GM23248 (cell line): ENCODE measurements at regions not wholly inside any gene's neighbourhood (a gene's known extent, or its start where the extent isn't known, plus 50 kb on each side); places are given as distances from the start of the nearest gene placed in this dataset.
"Not testable (repeated sequence)": the region's sequence is repeated elsewhere in the genome, so short reads cannot be mapped to it uniquely, and the experiment has no call there.

Experiments used
- DNase-seq: peaks from one replicate; pipeline ENCODE4 v3.0.0-alpha.2; 2015
- H2AFZ ChIP-seq: fragments of 200-600 bp; sonication (generic); 2 replicates; pipeline ENCODE4 v1.6.1; 2016; ENCODE audit warnings: antibody characterized with exemption
- H3F3A ChIP-seq: fragments of 200-600 bp; sonication (generic); 2 replicates; pipeline ENCODE4 v1.6.1; 2016; ENCODE audit warnings: mild to moderate bottlenecking, antibody characterized with exemption, mixed run types; ENCODE audit not compliant: insufficient read depth
- H3K27ac ChIP-seq: fragments of 200-600 bp; sonication (generic); 2 replicates; pipeline ENCODE4 v1.5.1; 2016; ENCODE audit warnings: mild to moderate bottlenecking
- H3K27me3 ChIP-seq: fragments of 200-600 bp; sonication (generic); replicated peaks from 2 replicates; pipeline ENCODE4 v1.6.1; 2016; ENCODE audit warnings: mild to moderate bottlenecking; ENCODE audit not compliant: insufficient read depth
- H3K36me3 ChIP-seq: fragments of 200-600 bp; sonication (generic); 2 replicates; pipeline ENCODE4 v1.6.1; 2016; ENCODE audit warnings: low read depth, mild to moderate bottlenecking
- H3K4me1 ChIP-seq: fragments of 200-600 bp; sonication (generic); 2 replicates; pipeline ENCODE4 v1.6.1; 2016; ENCODE audit warnings: mild to moderate bottlenecking; ENCODE audit not compliant: insufficient read depth
- H3K4me2 ChIP-seq: fragments of 200-600 bp; sonication (generic); one replicate; pipeline ENCODE4 v1.6.1; 2016; ENCODE audit warnings: mild to moderate bottlenecking; ENCODE audit not compliant: unreplicated experiment
- H3K4me3 ChIP-seq: fragments of 200-600 bp; sonication (generic); 2 replicates; pipeline ENCODE4 v1.5.1; 2016; ENCODE audit warnings: mild to moderate bottlenecking
- H3K79me2 ChIP-seq: fragments of 200-600 bp; sonication (generic); 2 replicates; pipeline ENCODE4 v1.6.1; 2016; ENCODE audit warnings: mild to moderate bottlenecking; ENCODE audit not compliant: insufficient read depth
- H3K9ac ChIP-seq: fragments of 200-600 bp; sonication (generic); 2 replicates; pipeline ENCODE4 v1.6.1; 2016; ENCODE audit warnings: mild to moderate bottlenecking
- H3K9me2 ChIP-seq: fragments of 200-600 bp; sonication (generic); 2 replicates; pipeline ENCODE4 v1.6.1; 2016; ENCODE audit warnings: mixed run types, mild to moderate bottlenecking, moderate library complexity; ENCODE audit not compliant: insufficient read depth
- H3K9me3 ChIP-seq: fragments of 200-600 bp; sonication (generic); one replicate; pipeline ENCODE4 v1.6.1; 2017; ENCODE audit warnings: low read depth
- H4K20me1 ChIP-seq: fragments of 200-600 bp; sonication (generic); 2 replicates; pipeline ENCODE4 v1.6.0; 2016; ENCODE audit not compliant: insufficient read depth
- EZH2 ChIP-seq: fragments of 200-600 bp; sonication (generic); IDR thresholded peaks from 2 replicates; pipeline ENCODE4 v1.6.1; 2018; ENCODE audit warnings: antibody characterized with exemption, mild to moderate bottlenecking; ENCODE audit not compliant: insufficient read depth, poor library complexity, severe bottlenecking
- EZH2phosphoT487 ChIP-seq: fragments of 200-600 bp; sonication (generic); IDR thresholded peaks from 2 replicates; pipeline ENCODE4 v1.6.1; 2018; ENCODE audit warnings: antibody characterized with exemption, moderate library complexity, mild to moderate bottlenecking, low read depth; ENCODE audit not compliant: insufficient read depth
- WGBS, 2 experiments: methylation state at CpG; one replicate each; pipeline ENCODE4 v1.1.6; 2015 to 2017; ENCODE audit warnings: low lambda C conversion rate in 2 of 2, low coverage in 1 of 2; ENCODE audit errors: missing lambda C conversion rate in 2 of 2; 5-methylcytosine and 5-hydroxymethylcytosine counted together
- in situ Hi-C: fragments of 300-500 bp; cut with MboI; formaldehyde crosslinking; loops from 2 replicates; pipeline ENCODE4 v1.15.0; 2020

- TF ChIP-seq EZH2phosphoT487 = no peak
- TF ChIP-seq EZH2 = no peak
- no peak for DNase-seq
- H3K27ac ChIP-seq = no peak overlapping the region
- 81 to 92% methylated on average over 5 of the region's 5 CpGs for WGBS, 2 experiments
- no peaks in the 10 kb centered on the region for H4K20me1 ChIP-seq
- H3K79me2 ChIP-seq = no peaks in the 10 kb centered on the region
- H3F3A ChIP-seq = no peaks in the 10 kb centered on the region
- H3K9me2 ChIP-seq = no peaks in the 10 kb centered on the region
- H3K4me3 ChIP-seq = no peak overlapping the region
- H3K4me1 ChIP-seq = no peaks in the 10 kb centered on the region
- no peaks in the 10 kb centered on the region for H3K9me3 ChIP-seq
- no peaks in the 10 kb centered on the region for H3K27me3 ChIP-seq
- no peak overlapping the region for H2AFZ ChIP-seq
- H3K36me3 ChIP-seq = no peaks in the 10 kb centered on the region
- in situ Hi-C loops = no loop called here
- H3K9ac ChIP-seq = no peak overlapping the region
- H3K4me2 ChIP-seq = no peak overlapping the region
These were observed 191.4 kb upstream of the CDH5 start for GRCh38 chr16:66175058-66175457.

- H3F3A ChIP-seq, H3K27ac ChIP-seq, H4K20me1 ChIP-seq, H3K4me2 ChIP-seq, H2AFZ ChIP-seq, H3K4me1 ChIP-seq, H3K9me2 ChIP-seq, H3K27me3 ChIP-seq, H3K36me3 ChIP-seq, H3K9ac ChIP-seq, H3K9me3 ChIP-seq, DNase-seq, H3K4me3 ChIP-seq, H3K79me2 ChIP-seq, in situ Hi-C loops: not testable (repeated sequence)
- 90 to 91% methylated on average over 10 of the region's 10 CpGs for WGBS, 2 experiments
These were observed 192.7 kb upstream of the CDH5 start for GRCh38 chr16:66173796-66174195.

GRCh38 chr16:66173181-66173580 lies 193.3 kb upstream of the CDH5 start:
- H3K79me2 ChIP-seq, H3K9ac ChIP-seq, H3K27ac ChIP-seq, H2AFZ ChIP-seq, H3K27me3 ChIP-seq, H3K9me3 ChIP-seq, H3K4me3 ChIP-seq, H3F3A ChIP-seq, H3K9me2 ChIP-seq, in situ Hi-C loops, H3K36me3 ChIP-seq, H4K20me1 ChIP-seq, H3K4me1 ChIP-seq, H3K4me2 ChIP-seq, DNase-seq: not testable (repeated sequence)
- WGBS, 2 experiments = 68 to 81% methylated on average over 6 of the region's 6 CpGs

GRCh38 chr16:66172463-66172862 lies 194.0 kb upstream of the CDH5 start:
- Histone ChIP-seq H3F3A (no peaks in the 10 kb centered on the region), H3K27ac (no peak overlapping the region)
- in situ Hi-C loops = no loop called here

GRCh38 chr16:66171578-66171977 lies 194.9 kb upstream of the CDH5 start:
- H3K4me2 ChIP-seq = no peak overlapping the region
- no peak overlapping the region for H3K4me3 ChIP-seq
- no peaks in the 10 kb centered on the region for H3K79me2 ChIP-seq
- WGBS, 2 experiments = 78 to 90% methylated on average over 3 of the region's 3 CpGs
- no peaks in the 10 kb centered on the region for H3K4me1 ChIP-seq
- no peaks in the 10 kb centered on the region for H3K9me2 ChIP-seq
- no peaks in the 10 kb centered on the region for H3K36me3 ChIP-seq
- no peak for TF ChIP-seq EZH2
- no peaks in the 10 kb centered on the region for H3K9me3 ChIP-seq
- no peaks in the 10 kb centered on the region for H4K20me1 ChIP-seq
- H3F3A ChIP-seq = no peaks in the 10 kb centered on the region
- in situ Hi-C loops = no loop called here
- no peak overlapping the region for H3K9ac ChIP-seq
- H3K27me3 ChIP-seq = no peaks in the 10 kb centered on the region
- no peak overlapping the region for H2AFZ ChIP-seq
- no peak overlapping the region for H3K27ac ChIP-seq
- no peak for DNase-seq

More at GRCh38 chr16:66172463-66172862, 194.0 kb upstream of the CDH5 start:
- Histone ChIP-seq H3K4me2 (no peak overlapping the region), H3K4me3 (no peak overlapping the region), H3K27me3 (no peaks in the 10 kb centered on the region), H3K4me1 (no peaks in the 10 kb centered on the region), H3K9ac (no peak overlapping the region), H3K9me3 (no peaks in the 10 kb centered on the region), H4K20me1 (no peaks in the 10 kb centered on the region), H3K36me3 (no peaks in the 10 kb centered on the region), H2AFZ (no peak overlapping the region), H3K9me2 (no peaks in the 10 kb centered on the region), H3K79me2 (no peaks in the 10 kb centered on the region)
- no peak for TF ChIP-seq EZH2
- no peak for TF ChIP-seq EZH2phosphoT487
- WGBS, 2 experiments = 69 to 77% methylated on average over 4 of the region's 4 CpGs
- DNase-seq = no peak
